Ishikawa (cell line): ENCODE measurements at regions not wholly inside any gene's neighbourhood (a gene's known extent, or its start where the extent isn't known, plus 50 kb on each side); places are given as distances from the start of the nearest gene placed in this dataset.

Experiments
- CEBPB ChIP-seq: IDR thresholded peaks from 2 replicates; pipeline ENCODE4 v1.6.1; 2012
- EP300 ChIP-seq: IDR thresholded peaks from 2 replicates; pipeline ENCODE4 v1.6.1; 2012; ENCODE audit warnings: borderline replicate concordance
- NFIC ChIP-seq: IDR thresholded peaks from 2 replicates; pipeline ENCODE4 v1.6.1; 2012
- RAD21 ChIP-seq: IDR thresholded peaks from 2 replicates; pipeline ENCODE4 v1.6.1; 2012; ENCODE audit warnings: low read depth
- REST ChIP-seq: IDR thresholded peaks from 2 replicates; pipeline ENCODE4 v1.6.1; 2012; ENCODE audit warnings: low read depth, mild to moderate bottlenecking
- TAF1 ChIP-seq: IDR thresholded peaks from 2 replicates; pipeline ENCODE4 v1.6.1; 2012; ENCODE audit warnings: low read depth, mild to moderate bottlenecking
- TCF12 ChIP-seq: IDR thresholded peaks from 2 replicates; pipeline ENCODE4 v1.6.1; 2012; ENCODE audit warnings: low read depth
- YY1 ChIP-seq: IDR thresholded peaks from 2 replicates; pipeline ENCODE4 v1.6.1; 2012; ENCODE audit warnings: low read depth
- ZBTB7A ChIP-seq: IDR thresholded peaks from 2 replicates; pipeline ENCODE4 v1.6.1; 2012; ENCODE audit warnings: low read depth
- TF ChIP-seq, protein P1 (sequence below): IDR thresholded peaks from 2 replicates; pipeline ENCODE4 v1.6.1; 2012
- TF ChIP-seq, protein P2 (sequence below): IDR thresholded peaks from 2 replicates; pipeline ENCODE4 v1.6.1; 2012

GRCh38 chr12:13404111-13404628, 207.6 kb downstream of the EMP1 start:
- TF ChIP-seq CEBPB (no peak), ZBTB7A (no peak), NFIC (no peak), TCF12 (no peak), TAF1 (no peak), REST (no peak), RAD21 (no peak), EP300 (no peak), YY1 (no peak)
- TF ChIP-seq, protein P1, sequence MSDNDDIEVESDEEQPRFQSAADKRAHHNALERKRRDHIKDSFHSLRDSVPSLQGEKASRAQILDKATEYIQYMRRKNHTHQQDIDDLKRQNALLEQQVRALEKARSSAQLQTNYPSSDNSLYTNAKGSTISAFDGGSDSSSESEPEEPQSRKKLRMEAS: no peak
- TF ChIP-seq, protein P2, sequence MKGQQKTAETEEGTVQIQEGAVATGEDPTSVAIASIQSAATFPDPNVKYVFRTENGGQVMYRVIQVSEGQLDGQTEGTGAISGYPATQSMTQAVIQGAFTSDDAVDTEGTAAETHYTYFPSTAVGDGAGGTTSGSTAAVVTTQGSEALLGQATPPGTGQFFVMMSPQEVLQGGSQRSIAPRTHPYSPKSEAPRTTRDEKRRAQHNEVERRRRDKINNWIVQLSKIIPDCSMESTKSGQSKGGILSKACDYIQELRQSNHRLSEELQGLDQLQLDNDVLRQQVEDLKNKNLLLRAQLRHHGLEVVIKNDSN: no peak
